ENCODE measurements at regions not wholly inside any gene's neighbourhood (a gene's known extent, or its start where the extent isn't known, plus 50 kb on each side); places are given as distances from the start of the nearest gene placed in this dataset.

- TF ChIP-seq, protein P1, sequence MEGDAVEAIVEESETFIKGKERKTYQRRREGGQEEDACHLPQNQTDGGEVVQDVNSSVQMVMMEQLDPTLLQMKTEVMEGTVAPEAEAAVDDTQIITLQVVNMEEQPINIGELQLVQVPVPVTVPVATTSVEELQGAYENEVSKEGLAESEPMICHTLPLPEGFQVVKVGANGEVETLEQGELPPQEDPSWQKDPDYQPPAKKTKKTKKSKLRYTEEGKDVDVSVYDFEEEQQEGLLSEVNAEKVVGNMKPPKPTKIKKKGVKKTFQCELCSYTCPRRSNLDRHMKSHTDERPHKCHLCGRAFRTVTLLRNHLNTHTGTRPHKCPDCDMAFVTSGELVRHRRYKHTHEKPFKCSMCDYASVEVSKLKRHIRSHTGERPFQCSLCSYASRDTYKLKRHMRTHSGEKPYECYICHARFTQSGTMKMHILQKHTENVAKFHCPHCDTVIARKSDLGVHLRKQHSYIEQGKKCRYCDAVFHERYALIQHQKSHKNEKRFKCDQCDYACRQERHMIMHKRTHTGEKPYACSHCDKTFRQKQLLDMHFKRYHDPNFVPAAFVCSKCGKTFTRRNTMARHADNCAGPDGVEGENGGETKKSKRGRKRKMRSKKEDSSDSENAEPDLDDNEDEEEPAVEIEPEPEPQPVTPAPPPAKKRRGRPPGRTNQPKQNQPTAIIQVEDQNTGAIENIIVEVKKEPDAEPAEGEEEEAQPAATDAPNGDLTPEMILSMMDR (conservative IDR thresholded peaks at IDR 0.05; ENCODE audit: low read depth, low read length) = no peak
- TF ChIP-seq POLR2A (IDR thresholded peaks at IDR 0.05; ENCODE audit: low read depth, low read length) (no peak), BHLHE40 (IDR thresholded peaks at IDR 0.05; ENCODE audit: low read depth, low read length) (no peak)
These were observed 337.5 kb upstream of the TENM3 start for GRCh38 chr4:181905708-181906107.

Data from IMR-90 (cell line).